ENCODE measurements at regions not wholly inside any gene's neighbourhood (a gene's known extent, or its start where the extent isn't known, plus 50 kb on each side); places are given as distances from the start of the nearest gene placed in this dataset.

GRCh38 chr6:6943421-6943820, 164.3 kb upstream of the RREB1 start (continued):
- TF ChIP-seq TSHZ1 (tag by site-specific recombination; IDR thresholded peaks at IDR 0.05; ENCODE audit: borderline replicate concordance) = no peak
- TF ChIP-seq KLF10 (tag by site-specific recombination; IDR thresholded peaks at IDR 0.05) = no peak

GRCh38 chr6:6946206-6947155, 161.3 kb upstream of the RREB1 start:
- TF ChIP-seq ZNF701 (tag by site-specific recombination; IDR thresholded peaks at IDR 0.05) (no peak), ZNF610 (tag by site-specific recombination; IDR thresholded peaks at IDR 0.05; ENCODE audit: borderline replicate concordance) (no peak), ZNF24 (tag by site-specific recombination; IDR thresholded peaks at IDR 0.05) (no peak), SETDB1 (IDR thresholded peaks at IDR 0.05; ENCODE audit: insufficient read length, low read length) (no peak), KLF17 (tag by site-specific recombination; IDR thresholded peaks at IDR 0.05) (no peak), HIC1 (tag by site-specific recombination; IDR thresholded peaks at IDR 0.05) (no peak), ZNF138 (tag by site-specific recombination; IDR thresholded peaks at IDR 0.05; ENCODE audit: borderline replicate concordance) (no peak), ZNF2 (tag by site-specific recombination; IDR thresholded peaks at IDR 0.05) (no peak), ZNF791 (tag by site-specific recombination; IDR thresholded peaks at IDR 0.05) (no peak), ZNF362 (tag by site-specific recombination; IDR thresholded peaks at IDR 0.05) (no peak), ZSCAN5A (tag by site-specific recombination; IDR thresholded peaks at IDR 0.05) (no peak), ZNF404 (tag by site-specific recombination; IDR thresholded peaks at IDR 0.05) (no peak), ZNF76 (tag by site-specific recombination; IDR thresholded peaks at IDR 0.05; ENCODE audit: borderline replicate concordance, low read depth) (no peak), YY1 (tag by site-specific recombination; IDR thresholded peaks at IDR 0.05) (no peak), ZNF449 (tag by site-specific recombination; IDR thresholded peaks at IDR 0.05) (no peak), ZNF248 (tag by site-specific recombination; IDR thresholded peaks at IDR 0.05) (no peak), ZNF146 (tag by site-specific recombination; IDR thresholded peaks at IDR 0.05) (no peak), ZNF645 (tag by site-specific recombination; IDR thresholded peaks at IDR 0.05) (no peak), ZNF394 (tag by site-specific recombination; IDR thresholded peaks at IDR 0.05; ENCODE audit: borderline replicate concordance) (no peak), ZNF202 (tag by site-specific recombination; IDR thresholded peaks at IDR 0.05; ENCODE audit: borderline replicate concordance) (no peak)
- Histone ChIP-seq H3K27ac (ENCODE audit: extremely low read depth, low read depth, low read length) (no peak overlapping the region), H3K36me3 (ENCODE audit: control insufficient read depth in 2 of 2, insufficient read depth in 1 of 2, low read length in 2 of 2) (no peaks in the 10 kb centered on the region), H3K9me3 (ENCODE audit: control insufficient read depth, insufficient read depth, low read depth, low read length) (no peaks in the 10 kb centered on the region), H3K4me1 (ENCODE audit: control insufficient read depth, insufficient read depth, low read length) (no peaks in the 10 kb centered on the region), H3K4me3 (ENCODE audit: low read depth, low read length) (no peak overlapping the region)
- POLR2A ChIA-PET = no interaction called here
- CTCF ChIA-PET = no interaction called here

Measured in HEK293 (cell line).